IMR-90 (cell line): ENCODE measurements at regions not wholly inside any gene's neighbourhood (a gene's known extent, or its start where the extent isn't known, plus 50 kb on each side); places are given as distances from the start of the nearest gene placed in this dataset.
"Not testable (repeated sequence)": the region's sequence is repeated elsewhere in the genome, so short reads cannot be mapped to it uniquely, and the experiment has no call there.

Experiments used
- ATAC-seq: fragments of 200-7000 bp; cut with Tn5 transposase; 2 replicates; pipeline ENCODE4 v1.9.1; 2020; ENCODE audit warnings: low read depth, mild to moderate bottlenecking, moderate library complexity
- BruUV-seq: library from RNA; stranded (reverse); fragments of 400-500 nt; replicated peaks from 2 replicates; lab custom pipeline; 2021; lab: Mats Ljungman, UMichigan
- CTCF ChIA-PET: fragments of 300-600 bp; formaldehyde crosslinking; extraction: SDS; loops from one replicate; lab custom pipeline; 2021; ENCODE audit warnings: antibody characterized with exemption; lab: Yijun Ruan, JAX
- POLR2A ChIA-PET: fragments of 300-600 bp; sonication (Branson Sonifier 250); formaldehyde crosslinking; loops from one replicate; lab custom pipeline; 2022; ENCODE audit warnings: antibody characterized with exemption; ENCODE audit not compliant: unreplicated experiment; lab: Charles Lee
- DNase-seq: peaks from one replicate; pipeline ENCODE4 v3.0.0; 2013
- H2AFZ ChIP-seq: replicated peaks from 2 replicates; pipeline ENCODE3; 2013; ENCODE audit warnings: low read length, mild to moderate bottlenecking; ENCODE audit not compliant: poor library complexity
- H2AK5ac ChIP-seq: 2 replicates; pipeline ENCODE4 v1.6.1; 2013; ENCODE audit warnings: low read depth, low read length, inconsistent platforms
- H2AK9ac ChIP-seq: replicated peaks from 2 replicates; pipeline ENCODE3; 2013; ENCODE audit warnings: mild to moderate bottlenecking, low read depth, low read length, moderate library complexity; ENCODE audit not compliant: poor library complexity
- H2BK120ac ChIP-seq: 2 replicates; pipeline ENCODE4 v1.6.1; 2013; ENCODE audit warnings: low read depth, low read length, inconsistent platforms
- H2BK15ac ChIP-seq: 3 replicates; pipeline ENCODE4 v1.6.1; 2013; ENCODE audit warnings: low read depth, low read length, inconsistent platforms
- H2BK20ac ChIP-seq: 2 replicates; pipeline ENCODE4 v1.6.1; 2013; ENCODE audit warnings: low read depth, mild to moderate bottlenecking, inconsistent platforms, low read length, moderate library complexity
- H2BK5ac ChIP-seq: 2 replicates; pipeline ENCODE4 v1.6.1; 2013; ENCODE audit warnings: mild to moderate bottlenecking, low read depth, low read length, inconsistent platforms; ENCODE audit not compliant: poor library complexity, severe bottlenecking
- H3K14ac ChIP-seq: replicated peaks from 2 replicates; pipeline ENCODE4 v1.6.1; 2013; ENCODE audit warnings: low read depth, low read length, inconsistent platforms
- H3K18ac ChIP-seq: 2 replicates; pipeline ENCODE4 v1.6.1; 2013; ENCODE audit warnings: low read depth, low read length, control low read depth
- H3K23ac ChIP-seq: 2 replicates; pipeline ENCODE4 v1.6.1; 2013; ENCODE audit warnings: low read depth, low read length, inconsistent platforms
- H3K27ac ChIP-seq: 2 replicates; pipeline ENCODE4 v1.5.1; 2013; ENCODE audit warnings: mild to moderate bottlenecking, control low read depth, low read length; ENCODE audit not compliant: insufficient read depth
- H3K27me3 ChIP-seq: 2 replicates; pipeline ENCODE4 v1.6.1; 2013; ENCODE audit warnings: low read length; ENCODE audit not compliant: control insufficient read depth, insufficient read depth
- H3K36me3 ChIP-seq: 2 replicates; pipeline ENCODE4 v1.6.1; 2013; ENCODE audit warnings: low read length, mixed read lengths; ENCODE audit not compliant: control insufficient read depth, insufficient read depth
- H3K4ac ChIP-seq: 2 replicates; pipeline ENCODE4 v1.6.1; 2013; ENCODE audit warnings: low read depth, low read length, inconsistent platforms
- H3K4me1 ChIP-seq: 2 replicates; pipeline ENCODE4 v1.6.1; 2013; ENCODE audit warnings: low read length, mixed read lengths; ENCODE audit not compliant: control insufficient read depth, insufficient read depth
- H3K4me2 ChIP-seq: 2 replicates; pipeline ENCODE4 v1.6.1; 2013; ENCODE audit warnings: low read depth, mild to moderate bottlenecking, control low read depth, low read length, moderate library complexity
- H3K4me3 ChIP-seq: 2 replicates; pipeline ENCODE4 v1.5.1; 2013; ENCODE audit warnings: low read depth, mild to moderate bottlenecking, control low read depth, low read length, moderate library complexity; ENCODE audit not compliant: insufficient read depth
- H3K56ac ChIP-seq: 2 replicates; pipeline ENCODE4 v1.6.1; 2013; ENCODE audit warnings: low read length, inconsistent platforms; ENCODE audit not compliant: insufficient read depth; ENCODE audit errors: extremely low read depth
- H3K79me1 ChIP-seq, 2 experiments: 2 replicates each; pipeline ENCODE4 v1.6.1; 2013; ENCODE audit warnings: low read length in 2 of 2, inconsistent platforms in 1 of 2, low read depth in 1 of 2
- H3K9ac ChIP-seq: 2 replicates; pipeline ENCODE4 v1.6.1; 2013; ENCODE audit warnings: low read depth, low read length, control low read depth
- H3K9me1 ChIP-seq: 2 replicates; pipeline ENCODE4 v1.6.1; 2013; ENCODE audit warnings: low read length, inconsistent platforms; ENCODE audit not compliant: insufficient read depth
- H3K9me3 ChIP-seq: 2 replicates; pipeline ENCODE4 v1.6.1; 2013; ENCODE audit warnings: low read length; ENCODE audit not compliant: control insufficient read depth, insufficient read depth
- H4K20me1 ChIP-seq: 2 replicates; pipeline ENCODE4 v1.6.1; 2013; ENCODE audit warnings: low read length, inconsistent platforms; ENCODE audit not compliant: insufficient read depth
- H4K5ac ChIP-seq: 2 replicates; pipeline ENCODE4 v1.6.1; 2013; ENCODE audit warnings: mild to moderate bottlenecking, low read depth, low read length, control low read depth
- H4K8ac ChIP-seq, 2 experiments: 2 replicates each; pipeline ENCODE4 v1.6.1; 2013; ENCODE audit warnings: low read depth in 2 of 2, low read length in 2 of 2, control low read depth in 1 of 2, inconsistent platforms in 1 of 2
- H4K91ac ChIP-seq: 2 replicates; pipeline ENCODE4 v1.6.1; 2013; ENCODE audit warnings: low read depth, low read length, inconsistent platforms; ENCODE audit not compliant: insufficient read depth
- CEBPB ChIP-seq: IDR thresholded peaks from 2 replicates; pipeline ENCODE4 v1.6.1; 2012; ENCODE audit warnings: low read depth, low read length, improper control_type of control experiment
- FOS ChIP-seq: fragments of 150-350 bp; IDR thresholded peaks from 2 replicates; pipeline ENCODE4 v1.6.1; 2016; ENCODE audit warnings: low read depth, low read length
- WGBS, 2 experiments: methylation state at CpG; one replicate each; pipeline versions ENCODE4 v1.1.5 to v1.1.7; 2013; ENCODE audit warnings: missing lambda C conversion rate in 2 of 2; ENCODE audit not compliant: insufficient read length in 1 of 2; ENCODE audit errors: extremely low coverage in 2 of 2; 5-methylcytosine and 5-hydroxymethylcytosine counted together
- dilution Hi-C: fragments of 300-500 bp; cut with HindIII; formaldehyde crosslinking; loops from one replicate; pipeline ENCODE4 v1.14.3; 2018; ENCODE audit warnings: low sequenced_read_pairs; ENCODE audit not compliant: unreplicated experiment
- in situ Hi-C: fragments of 300-500 bp; cut with MboI; formaldehyde crosslinking; loops from 3 replicates; pipeline ENCODE4 v1.14.3; 2019; ENCODE audit warnings: low sequenced_read_pairs, inconsistent platforms, mixed read lengths
- intact Hi-C: fragments of 100-400 bp; cut with micrococcal nuclease; formaldehyde crosslinking; loops from 2 replicates; pipeline ENCODE4 v1.10.0; 2022

DNA sequence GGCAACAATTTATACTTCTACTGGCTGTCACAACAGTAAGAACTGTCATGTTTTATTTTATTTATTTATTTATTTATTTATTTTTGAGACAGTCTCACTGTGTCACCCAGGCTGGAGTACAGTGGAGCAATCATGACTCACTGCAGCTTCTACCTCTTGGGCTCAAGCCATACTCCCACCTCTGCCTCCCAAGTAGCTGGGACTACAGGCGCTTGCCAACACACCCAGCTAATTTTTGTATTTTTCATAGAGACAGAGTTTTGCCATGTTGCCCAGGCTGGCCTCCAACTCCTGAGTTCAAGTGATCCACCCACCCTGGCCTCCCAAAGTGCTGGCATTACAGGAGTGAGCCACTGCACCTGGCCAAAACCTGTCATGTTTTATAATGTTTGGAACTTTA, 255.1 kb upstream of the DUSP10 start:
- ATAC-seq, H3K79me1 ChIP-seq, H3K36me3 ChIP-seq, H3K27me3 ChIP-seq, H3K4me2 ChIP-seq, H4K91ac ChIP-seq, H3K56ac ChIP-seq, H3K23ac ChIP-seq, H3K9ac ChIP-seq, H3K14ac ChIP-seq, H2AK9ac ChIP-seq, H4K8ac ChIP-seq, H3K4ac ChIP-seq, H2BK15ac ChIP-seq, H4K5ac ChIP-seq, H3K4me3 ChIP-seq, H2AFZ ChIP-seq, H2AK5ac ChIP-seq, dilution Hi-C loops, H3K27ac ChIP-seq, H3K9me3 ChIP-seq, CTCF ChIA-PET, H4K20me1 ChIP-seq, BruUV-seq, POLR2A ChIA-PET: not testable (repeated sequence)
- intact Hi-C loops = loop anchor here (10.0 kb wide), 1 partner anchor 458 kb away; no protein-coding TSS in a partner anchor
- no CpG with 5 or more reads among the region's 1 CpG for WGBS, 2 experiments
- Histone ChIP-seq H3K9me1 (peaks cover 18% of the 10 kb centered on the region), H2BK120ac (peak overlapping the region; percentile 35; the same call in 1 of the 2 replicates), H3K18ac (peak overlapping the region; percentile 51; the same call in 1 of the 2 replicates), H3K4me1 (peaks cover 20% of the 10 kb centered on the region), H2BK20ac (peak overlapping the region; percentile 34; the same call in 1 of the 2 replicates), H2BK5ac (peak overlapping the region; percentile 49)
- 0 out of 2 replicates have a peak, but pooled peaks have one; percentile 22 for TF ChIP-seq FOS
- peak; percentile 65 for TF ChIP-seq CEBPB
- in situ Hi-C loops = loop anchor here (10.0 kb wide), 2 partner anchors 252 to 458 kb away; partner anchors contain the start of gene DUSP10
- DNase-seq = peak; percentile 77
